Hematopoietic multipotent progenitor cell treated with erythropoietin and hydrocortisone succinate and interleukin-3 and kit ligand, for 4 days (in vitro differentiated cells): ENCODE measurements at regions not wholly inside any gene's neighbourhood (a gene's known extent, or its start where the extent isn't known, plus 50 kb on each side); places are given as distances from the start of the nearest gene placed in this dataset.
"Not testable (repeated sequence)": the region's sequence is repeated elsewhere in the genome, so short reads cannot be mapped to it uniquely, and the experiment has no call there.

Experiments used
- DNase-seq: peaks from one replicate; pipeline ENCODE4 v3.0.0-alpha.2; 2015

DNA sequence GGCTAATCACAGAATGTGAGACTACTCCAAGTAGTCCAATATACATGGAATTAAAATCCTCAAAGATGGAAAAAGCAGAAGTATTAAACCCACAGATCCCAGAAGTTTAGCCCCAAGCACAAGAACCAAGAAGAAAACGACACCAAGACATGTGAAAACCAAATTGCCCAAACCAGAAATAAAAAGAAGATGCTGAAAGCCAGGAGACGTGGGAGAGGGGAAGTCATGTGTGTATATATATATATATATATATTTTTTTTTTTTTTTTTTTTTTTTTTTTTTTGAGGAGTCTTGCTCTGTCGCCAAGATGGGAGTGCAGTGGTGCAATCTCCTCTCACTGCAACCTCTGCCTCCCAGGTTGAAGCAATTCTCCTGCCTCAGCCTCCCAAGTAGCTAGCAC lies 376.9 kb upstream of the FRG1 start:
- not testable (repeated sequence) for DNase-seq

DNA sequence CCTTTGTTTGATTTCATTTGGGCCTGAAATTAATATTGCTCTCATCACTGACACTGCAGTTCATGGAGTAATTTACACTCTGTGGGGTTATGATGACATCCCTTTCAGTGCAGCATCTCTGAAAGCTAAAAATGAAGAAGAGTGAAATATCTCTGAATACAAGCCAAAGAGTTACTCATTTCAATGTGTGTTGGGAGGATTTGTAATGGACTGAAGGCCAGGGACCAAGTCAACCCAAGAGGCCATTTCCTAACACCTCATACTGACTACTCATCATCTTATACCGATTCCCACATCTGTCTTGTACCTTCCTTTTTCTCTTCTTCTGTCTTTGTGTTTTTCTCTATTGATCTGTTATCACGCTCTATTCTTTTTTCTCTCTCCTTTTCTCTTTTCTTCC lies 374.4 kb upstream of the FRG1 start:
- not testable (repeated sequence) for DNase-seq

DNA sequence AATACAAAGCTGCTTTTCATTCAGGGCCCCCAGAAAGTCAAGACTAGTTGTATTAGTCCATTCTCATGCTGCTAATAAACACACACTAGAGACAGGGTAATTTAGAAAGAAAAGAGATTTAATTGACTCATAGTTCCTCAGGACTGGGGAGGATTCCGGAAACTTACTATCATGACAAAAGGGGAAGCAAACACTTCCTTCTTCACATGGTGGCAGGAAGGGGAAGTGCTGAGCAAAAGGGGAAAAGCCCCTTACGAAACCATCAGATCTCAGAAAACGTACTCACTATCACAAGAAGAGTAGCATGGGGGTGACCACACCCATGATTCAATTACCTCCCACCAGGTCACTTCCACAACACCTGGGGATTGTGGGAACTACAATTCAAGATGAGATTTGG lies 373.8 kb upstream of the FRG1 start:
- peak; percentile 45 for DNase-seq

DNA sequence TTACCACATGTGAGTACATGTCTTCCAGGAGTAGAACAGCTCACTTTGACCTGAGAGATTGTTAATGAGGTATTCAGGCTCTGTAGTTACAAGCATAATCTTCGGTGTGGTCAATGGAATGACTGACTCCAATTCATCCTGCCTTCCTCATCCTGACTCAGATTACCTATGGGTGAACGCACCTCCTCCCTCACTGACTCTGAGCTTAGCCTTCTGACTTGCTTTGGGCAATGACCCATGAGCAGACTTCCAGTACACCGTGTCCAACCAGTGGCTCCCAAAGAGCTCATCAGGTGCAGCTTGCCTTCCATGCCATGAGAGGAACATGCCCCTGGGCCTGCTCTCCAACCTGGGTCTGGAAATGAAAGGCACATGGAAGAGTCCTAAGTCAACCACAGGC lies 361.0 kb upstream of the FRG1 start:
- DNase-seq: not testable (repeated sequence)

DNA sequence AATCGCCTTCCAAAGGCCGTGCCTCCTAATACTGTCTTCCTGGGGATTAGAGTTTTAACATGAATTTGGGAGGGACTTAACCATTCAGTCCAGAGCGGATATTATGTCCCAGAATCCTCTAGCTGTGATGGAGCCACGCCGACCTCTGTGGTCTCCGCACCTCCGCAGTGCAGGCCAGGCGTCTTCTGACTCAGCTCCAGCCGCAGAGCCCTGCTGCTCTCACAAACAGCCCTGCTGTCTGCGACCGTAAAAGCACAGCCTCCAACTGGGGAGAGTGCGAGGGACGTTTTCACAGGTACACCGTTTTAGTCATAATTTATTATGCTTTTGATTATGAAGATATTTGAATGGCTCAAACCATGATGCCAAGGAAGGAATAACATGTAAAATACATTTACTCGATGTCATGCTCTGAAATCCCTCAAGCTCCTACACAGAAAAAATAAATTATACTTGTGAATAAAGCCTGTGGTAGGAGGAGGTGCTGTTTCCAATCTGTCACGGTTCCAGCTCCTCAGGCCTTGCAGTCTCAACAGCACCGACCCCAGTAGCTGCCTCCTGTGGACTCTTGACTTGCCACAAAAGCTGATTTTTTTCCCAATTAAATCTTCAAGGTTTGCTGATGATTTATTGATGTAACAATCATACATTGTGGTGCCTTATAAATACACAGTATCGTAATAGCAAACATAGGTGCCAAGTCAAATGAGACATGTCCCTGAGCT lies 353.6 kb upstream of the FRG1 start:
- DNase-seq: not testable (repeated sequence)

DNA sequence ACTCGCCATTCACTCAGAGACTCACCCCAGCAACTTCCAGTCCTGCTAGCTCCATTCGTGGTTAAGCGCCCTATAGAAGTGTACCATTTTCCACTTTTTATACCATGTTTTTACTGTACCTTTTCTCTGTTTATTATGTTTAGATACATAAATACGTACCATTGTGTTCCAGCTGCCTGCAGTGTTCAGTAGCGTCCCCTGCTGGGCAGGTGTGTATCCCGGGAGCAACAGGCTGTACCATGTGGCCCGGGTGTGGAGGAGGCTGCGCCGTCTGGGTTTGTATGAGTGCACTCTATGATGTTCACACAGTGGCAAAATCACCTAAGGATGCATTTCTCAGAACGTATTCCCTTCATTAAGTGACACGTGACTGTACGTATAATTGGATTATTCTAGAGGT lies 351.5 kb upstream of the FRG1 start:
- DNase-seq: not testable (repeated sequence)

DNA sequence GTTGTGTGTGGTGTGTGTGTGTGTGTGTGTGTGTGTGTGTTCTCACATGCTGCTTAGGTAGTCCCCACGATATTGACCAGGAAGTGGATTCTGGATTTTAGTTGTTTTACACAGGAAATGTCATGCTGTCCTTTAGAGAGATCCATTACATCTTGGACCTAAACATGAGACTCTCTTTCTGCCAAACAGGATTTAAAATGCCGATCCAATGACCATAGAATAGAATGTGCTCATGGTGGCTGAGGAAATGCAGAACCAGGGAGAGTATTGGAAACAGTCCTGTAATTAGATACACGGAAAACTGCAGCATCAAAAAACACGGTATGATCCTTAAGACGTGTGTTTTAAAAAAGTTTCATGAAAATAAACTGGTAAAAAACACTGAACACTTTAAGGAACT lies 347.8 kb upstream of the FRG1 start:
- DNase-seq: no peak

DNA sequence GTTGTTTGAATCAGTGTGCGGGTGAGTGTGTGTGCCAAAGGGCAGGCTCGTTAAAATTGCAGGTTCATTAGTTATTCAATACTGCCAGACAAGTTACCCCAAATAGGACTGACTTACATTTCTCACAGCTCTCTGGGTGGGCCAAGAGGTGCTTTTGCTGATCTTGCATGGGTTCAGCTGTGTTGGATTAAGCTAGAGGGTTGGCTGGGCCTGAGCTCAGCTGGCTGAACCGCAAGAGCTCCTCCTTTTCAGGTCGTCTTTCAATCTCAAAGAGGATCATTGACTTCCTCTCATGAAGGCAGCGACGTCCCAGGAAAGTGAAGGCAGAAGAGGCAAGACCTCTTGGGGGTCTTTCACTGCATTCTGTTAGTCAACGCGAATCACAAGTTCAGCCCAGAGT lies 343.3 kb upstream of the FRG1 start:
- DNase-seq: no peak

DNA sequence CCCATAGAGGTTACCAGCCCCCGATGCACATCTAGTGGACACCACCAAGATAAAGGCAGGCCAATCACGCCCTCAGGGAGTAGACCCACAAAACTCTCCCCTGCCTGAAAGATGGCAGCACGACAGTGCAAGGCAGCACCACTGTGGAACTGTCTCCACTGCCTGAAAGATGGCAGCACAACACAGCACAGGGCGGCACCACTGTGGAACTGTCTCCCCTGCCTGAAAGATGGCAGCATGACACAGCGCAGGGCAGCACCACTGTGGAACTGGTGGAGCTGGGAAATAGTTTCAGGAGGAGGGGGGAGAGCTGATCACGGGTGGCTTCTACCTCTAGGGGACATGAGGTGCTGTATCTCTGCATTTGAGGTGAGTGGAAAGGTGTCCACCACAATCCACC lies 340.4 kb upstream of the FRG1 start:
- no peak for DNase-seq

DNA sequence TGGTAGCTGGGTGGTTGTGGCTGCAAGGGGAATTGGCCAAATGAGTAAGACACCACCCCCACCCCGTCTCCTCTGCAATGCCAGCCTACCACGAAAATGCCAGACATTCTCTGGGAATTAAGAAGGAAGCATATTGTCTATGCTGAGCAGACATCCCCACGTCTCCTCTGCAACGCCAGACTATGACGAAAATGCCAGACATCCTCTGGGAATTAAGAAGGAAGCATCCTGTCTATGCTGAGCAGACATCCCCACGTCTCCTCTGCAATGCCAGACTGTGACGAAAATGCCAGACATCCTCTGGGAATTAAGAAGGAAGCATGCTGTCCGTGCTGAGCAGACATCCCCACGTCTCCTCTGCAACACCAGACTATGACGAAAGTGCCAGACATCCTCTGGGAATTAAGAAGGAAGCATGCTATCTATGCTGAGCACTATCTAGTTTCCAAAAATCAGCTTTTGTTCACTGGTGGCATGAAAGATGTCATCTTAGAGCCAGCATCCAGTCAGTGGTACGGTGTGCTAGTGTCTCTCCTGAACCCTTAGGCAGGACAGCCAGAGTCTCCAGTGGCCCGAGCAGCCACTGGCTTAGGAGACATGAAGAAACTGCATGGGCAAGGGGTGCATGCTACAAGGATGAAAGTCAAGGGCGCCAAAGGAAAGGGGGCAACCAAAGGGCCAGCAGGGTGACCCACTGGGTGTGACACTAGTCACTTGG lies 339.8 kb upstream of the FRG1 start:
- DNase-seq: no peak

DNA sequence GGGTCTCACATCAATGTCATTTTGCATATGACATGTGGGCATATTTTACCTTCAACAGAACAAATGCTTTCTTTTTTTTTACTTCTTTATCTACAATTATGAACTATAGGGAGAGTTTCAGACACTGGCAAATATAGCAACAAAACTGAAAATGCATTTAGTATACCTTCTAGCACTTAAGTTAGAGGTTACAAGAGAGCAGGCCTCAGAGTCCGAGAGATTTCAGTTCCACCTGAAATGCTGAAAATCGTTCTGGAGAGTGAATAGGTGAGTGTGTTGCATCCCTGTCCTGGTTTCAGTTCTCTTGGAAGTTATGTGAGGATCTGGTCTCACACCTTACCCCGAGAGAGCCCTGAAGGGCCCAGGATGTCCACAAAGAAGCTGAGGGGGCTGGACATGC lies 337.8 kb upstream of the FRG1 start:
- DNase-seq: not testable (repeated sequence)

DNA sequence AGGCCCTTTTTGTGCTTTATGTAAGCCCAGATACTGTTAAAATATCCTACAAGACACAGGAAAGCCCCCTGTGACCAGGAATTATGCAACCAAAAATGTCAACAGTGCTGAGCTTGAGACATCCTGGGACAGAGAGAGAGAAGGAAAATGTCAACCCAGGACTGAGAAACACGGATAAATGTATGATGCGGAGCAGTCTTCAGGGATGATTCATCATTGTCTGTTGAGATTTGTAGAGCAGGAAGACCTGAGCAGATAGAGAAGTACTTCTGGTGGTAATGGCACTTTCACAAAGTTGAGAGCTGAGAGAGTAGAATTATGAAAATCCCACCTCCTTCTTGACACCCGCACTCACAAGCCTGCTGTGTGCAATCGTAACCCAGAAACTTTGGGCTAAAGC lies 330.1 kb upstream of the FRG1 start:
- DNase-seq: not testable (repeated sequence)

DNA sequence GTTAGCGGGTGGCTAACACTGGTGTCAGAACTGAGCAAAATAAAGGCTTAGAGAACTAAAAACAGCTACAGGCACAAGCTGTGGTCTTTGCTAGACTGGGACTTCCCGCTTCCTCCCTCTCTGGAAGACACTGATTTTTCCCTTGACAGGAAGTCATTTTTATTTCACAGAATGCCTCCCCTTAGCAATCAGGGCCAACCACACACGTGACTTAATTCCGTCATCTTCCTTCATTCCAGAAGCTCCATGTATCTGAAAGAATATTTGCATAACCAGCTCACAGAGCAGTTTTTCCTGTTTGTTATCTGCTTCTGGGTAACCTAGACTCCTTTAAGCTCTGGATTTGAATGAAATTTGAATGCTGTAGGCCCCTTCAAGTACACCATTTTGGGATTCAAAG lies 327.5 kb upstream of the FRG1 start:
- no peak for DNase-seq

DNA sequence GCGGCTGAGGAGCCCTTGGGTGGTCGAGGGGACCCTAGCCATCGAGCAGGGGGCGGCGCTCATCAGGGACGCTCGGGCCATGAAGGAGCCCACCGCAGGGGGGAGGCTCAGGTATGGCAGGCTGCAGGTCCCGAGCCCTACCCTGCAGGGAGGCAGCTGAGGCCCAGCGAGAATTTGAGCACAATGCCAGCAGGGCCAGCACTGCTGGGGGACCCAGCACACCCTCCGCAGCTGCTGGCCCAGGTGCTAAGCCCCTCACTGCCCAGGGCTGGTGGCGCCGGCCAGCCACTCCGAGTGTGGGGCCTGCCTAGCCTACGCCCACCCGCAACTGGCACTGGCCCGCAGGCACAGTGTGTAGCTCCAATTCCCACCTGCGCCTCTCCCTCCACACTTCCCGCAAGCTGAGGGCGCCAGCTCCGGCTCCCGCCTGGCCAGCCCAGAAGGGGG lies 325.4 kb upstream of the FRG1 start:
- no peak for DNase-seq

DNA sequence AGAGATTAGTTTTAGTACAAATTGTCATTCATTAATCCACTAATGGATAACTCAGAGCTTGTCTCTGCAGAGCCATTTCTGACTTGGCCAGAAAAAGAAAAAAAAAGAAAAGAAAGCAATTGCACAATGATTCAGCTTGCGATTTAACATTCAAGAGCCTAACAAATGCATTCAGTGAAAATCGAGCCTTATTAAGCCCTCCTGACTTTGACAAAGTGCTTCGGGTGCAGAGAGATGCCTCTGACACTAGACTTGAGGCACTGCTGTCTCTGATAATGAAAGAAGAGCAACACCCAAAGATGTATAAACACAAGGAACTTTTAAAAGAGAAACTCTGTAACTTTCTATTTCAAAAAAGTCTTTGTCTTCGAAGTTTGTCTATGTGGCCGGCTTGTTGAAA lies 322.9 kb upstream of the FRG1 start:
- not testable (repeated sequence) for DNase-seq

DNA sequence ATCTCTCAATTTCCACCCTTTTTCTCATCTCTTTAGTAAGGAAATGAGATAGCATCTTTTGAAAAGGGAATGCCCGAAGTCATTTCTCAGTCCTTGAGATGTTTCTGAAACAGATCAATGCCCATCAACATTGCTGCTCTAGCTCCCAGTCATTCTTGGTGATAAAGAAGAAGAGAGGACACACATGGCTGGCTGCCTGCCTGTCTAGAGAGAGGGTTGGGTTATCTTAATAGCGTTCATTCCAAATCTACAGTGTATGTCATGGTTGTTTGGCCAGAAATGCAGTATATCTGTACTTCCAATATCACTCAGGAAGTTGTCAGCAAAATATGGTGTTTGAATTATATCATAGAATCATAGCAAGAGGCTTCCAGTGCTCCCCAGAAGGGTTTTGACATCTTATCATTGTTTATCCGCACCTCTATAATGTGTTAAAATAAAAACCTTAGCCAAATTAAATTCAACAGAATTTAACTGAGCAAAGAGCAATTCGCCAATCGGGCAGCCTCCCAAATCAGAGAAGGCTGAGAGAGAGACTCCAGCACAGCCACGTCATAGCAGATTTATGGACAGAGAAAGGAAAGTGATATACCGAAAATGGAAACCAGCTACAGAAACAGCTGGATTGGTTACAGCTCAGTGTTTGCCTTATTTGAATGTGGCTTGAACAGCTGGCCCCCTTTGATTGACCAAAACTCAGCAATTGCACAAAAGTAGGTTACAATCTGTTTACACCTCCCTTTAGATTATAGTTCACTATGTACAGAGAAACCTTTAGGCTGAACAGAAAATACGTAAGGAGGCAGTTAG lies 321.0 kb upstream of the FRG1 start:
- DNase-seq: not testable (repeated sequence)

DNA sequence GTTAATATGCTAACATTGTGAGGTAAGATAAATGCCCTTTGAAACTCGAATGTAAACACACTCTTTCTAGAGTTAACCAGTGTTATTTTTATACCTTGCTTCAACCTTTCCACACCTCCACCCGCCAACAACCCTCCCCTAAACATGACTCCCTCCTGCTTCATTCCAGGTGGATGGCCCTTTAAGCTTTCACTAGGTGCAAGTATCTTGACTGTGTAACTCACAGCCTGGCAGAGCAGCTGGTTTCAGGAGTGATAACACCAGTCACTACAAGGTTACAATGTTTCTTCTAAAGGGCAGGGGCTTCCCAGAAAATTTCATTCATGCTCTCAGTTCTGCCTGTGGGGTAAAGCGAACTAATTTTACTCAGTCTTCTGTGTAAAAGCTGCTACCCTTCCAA lies 318.1 kb upstream of the FRG1 start:
- not testable (repeated sequence) for DNase-seq

DNA sequence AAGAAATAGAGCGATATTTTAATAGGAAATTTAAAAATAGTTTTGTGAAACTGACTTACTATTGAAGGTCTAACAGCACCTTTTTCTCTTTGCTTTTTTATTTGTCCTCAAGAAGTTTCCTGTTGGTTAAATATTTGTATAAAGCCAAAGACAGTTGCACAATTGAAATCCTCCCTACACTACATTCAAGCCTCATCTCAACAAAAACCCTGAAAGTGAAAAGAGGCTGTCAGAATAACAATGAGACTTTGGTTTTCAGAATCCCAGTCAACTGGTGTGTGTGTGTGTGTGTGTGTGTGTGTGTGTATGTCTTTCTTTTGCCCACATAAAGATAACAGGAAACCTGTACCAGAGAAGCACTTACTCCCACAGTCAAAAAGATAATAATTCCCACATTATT lies 313.6 kb upstream of the FRG1 start:
- not testable (repeated sequence) for DNase-seq

DNA sequence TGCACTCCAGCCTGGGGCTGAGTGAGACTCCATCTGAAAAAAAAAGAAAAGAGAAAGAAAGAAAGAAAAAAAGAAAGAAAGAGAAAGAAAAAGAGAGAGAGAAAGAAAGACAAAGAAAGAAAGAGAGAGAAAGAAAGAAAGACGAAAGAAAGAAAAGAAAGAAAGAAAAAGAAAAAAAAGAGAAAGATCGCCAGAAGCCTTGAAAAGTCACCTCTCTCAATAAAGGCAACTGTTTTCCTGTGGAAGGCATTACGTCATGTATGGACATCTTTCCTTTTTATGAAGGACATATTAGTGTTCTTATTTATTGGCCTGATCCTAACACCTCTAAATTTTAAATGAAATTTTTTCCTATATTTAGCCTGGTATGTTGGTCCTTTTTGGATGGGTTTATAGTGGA lies 310.9 kb upstream of the FRG1 start:
- not testable (repeated sequence) for DNase-seq

DNA sequence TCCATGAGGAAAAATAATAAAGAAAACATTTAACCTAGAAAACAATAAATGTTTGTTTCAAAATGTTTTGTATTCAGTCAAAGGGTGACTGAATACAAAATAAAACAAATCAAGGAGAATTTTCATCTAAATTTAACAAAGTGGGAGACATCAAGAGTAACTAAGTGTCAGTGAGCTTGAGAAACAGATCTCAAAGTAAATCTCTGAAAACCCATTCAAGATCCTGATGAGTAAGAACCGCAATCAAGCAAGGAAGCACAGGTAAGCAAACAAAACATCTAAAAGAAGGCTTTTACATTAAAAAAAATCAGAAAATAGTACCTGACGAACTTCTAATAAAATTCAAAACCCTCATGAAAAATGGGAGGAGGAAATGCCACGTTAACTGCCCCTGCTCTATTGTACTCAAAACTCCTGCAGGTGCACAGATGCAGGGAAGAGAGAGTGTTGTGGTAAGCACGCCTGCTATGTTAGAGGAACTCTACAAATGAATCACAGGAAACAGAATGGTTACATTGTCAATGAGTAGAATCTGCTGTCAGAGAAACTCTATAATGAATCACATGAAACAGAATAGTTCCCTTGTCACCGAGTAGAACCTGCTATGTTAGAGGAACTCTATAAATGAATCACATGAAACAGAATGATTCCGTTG lies 309.6 kb upstream of the FRG1 start:
- DNase-seq: peak; percentile 52

DNA sequence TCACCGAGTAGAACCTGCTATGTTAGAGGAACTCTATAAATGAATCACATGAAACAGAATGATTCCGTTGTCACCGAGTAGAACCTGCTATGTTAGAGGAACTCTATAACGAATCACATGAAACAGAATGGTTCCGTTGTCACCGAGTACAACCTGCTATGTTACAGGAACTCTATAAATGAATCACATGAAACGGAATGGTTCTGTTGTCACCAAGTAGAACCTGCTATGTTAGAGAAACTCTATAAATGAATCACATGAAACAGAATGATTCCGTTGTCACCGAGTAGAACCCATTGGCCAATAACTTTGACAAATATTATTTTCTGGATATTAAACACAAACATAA lies 309.1 kb upstream of the FRG1 start:
- peak; percentile 5 for DNase-seq

DNA sequence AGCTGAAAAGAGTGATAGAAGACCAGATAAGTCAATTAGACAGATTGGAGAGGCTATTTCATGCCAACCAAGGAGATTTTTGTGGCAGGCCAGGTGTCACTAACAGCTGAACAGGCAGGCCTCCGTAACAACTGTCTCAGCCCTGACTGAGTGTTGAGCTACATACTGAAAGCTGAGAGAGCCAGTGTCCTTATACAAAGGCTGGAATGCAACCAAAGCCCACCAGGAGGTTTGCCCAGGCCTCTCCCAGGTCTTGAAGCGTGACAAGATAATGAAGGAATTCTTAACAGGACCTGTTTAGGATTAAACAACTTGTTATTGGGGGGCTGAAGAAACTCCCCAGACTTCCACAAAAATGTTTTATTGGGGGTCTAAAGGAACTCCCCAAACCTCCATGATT lies 290.2 kb upstream of the FRG1 start:
- DNase-seq: not testable (repeated sequence)

DNA sequence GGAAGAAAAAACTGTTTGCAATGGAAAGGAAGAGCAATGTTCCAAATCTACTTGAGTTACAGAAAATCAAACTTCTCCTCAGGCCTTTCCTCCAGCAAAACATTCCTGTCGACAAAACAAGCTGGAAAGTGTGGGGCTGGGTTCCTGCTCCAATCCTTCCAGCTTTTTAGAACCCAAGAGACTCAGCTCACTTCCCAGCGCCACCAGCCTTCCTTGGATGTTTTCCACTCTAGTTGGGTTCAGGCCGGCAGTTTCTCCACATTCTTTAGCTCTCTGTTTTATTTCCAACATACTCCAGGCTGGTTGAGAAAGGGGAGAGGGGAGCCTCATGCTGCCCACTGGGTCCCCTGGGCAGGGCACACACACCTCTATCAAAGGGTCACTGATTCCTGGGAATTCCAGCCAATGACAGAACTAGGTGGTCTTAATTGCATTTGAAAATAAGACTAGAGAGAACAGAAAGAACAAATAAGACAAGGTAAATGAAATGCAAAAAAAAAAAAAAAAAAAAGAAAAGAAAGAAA lies 287.5 kb upstream of the FRG1 start:
- not testable (repeated sequence) for DNase-seq
